NCI-H1105 (cell line): ENCODE measurements at regions not wholly inside any gene's neighbourhood (a gene's known extent, or its start where the extent isn't known, plus 50 kb on each side); places are given as distances from the start of the nearest gene placed in this dataset.
"Not testable (repeated sequence)": the region's sequence is repeated elsewhere in the genome, so short reads cannot be mapped to it uniquely, and the experiment has no call there.

Experiments
- DNase-seq: peaks from one replicate; lab custom pipeline; 2025; lab: John Stamatoyannopoulos, UW

- no peak for DNase-seq
Measured at GRCh38 chr10:63003816-63004453, 129.2 kb upstream of the NRBF2 start.

GRCh38 chr10:62996925-62997324 is 136.2 kb upstream of the NRBF2 start:
- DNase-seq = no peak

- no peak for DNase-seq
Measured at GRCh38 chr10:62996516-62996915, 136.6 kb upstream of the NRBF2 start.

- no peak for DNase-seq
Measured at GRCh38 chr10:62993121-62993520, 140.0 kb upstream of the NRBF2 start.

GRCh38 chr10:62992145-62992721 is 140.9 kb upstream of the NRBF2 start:
- no peak for DNase-seq

- no peak for DNase-seq
Measured at GRCh38 chr10:62990126-62990525, 143.0 kb upstream of the NRBF2 start.

GRCh38 chr10:62985807-62986600 is 147.1 kb upstream of the NRBF2 start:
- no peak for DNase-seq

- DNase-seq = no peak
Measured at GRCh38 chr10:62981096-62981495, 152.0 kb upstream of the NRBF2 start.

GRCh38 chr10:62980687-62981086 is 152.4 kb upstream of the NRBF2 start:
- no peak for DNase-seq

- no peak for DNase-seq
Measured at GRCh38 chr10:62979921-62980320, 153.2 kb upstream of the NRBF2 start.

- DNase-seq = no peak
Measured at GRCh38 chr10:62978482-62978881, 154.6 kb upstream of the NRBF2 start.

- not testable (repeated sequence) for DNase-seq
Measured at GRCh38 chr10:62974795-62975194, 158.3 kb upstream of the NRBF2 start.

GRCh38 chr10:62972103-62972502 is 155.9 kb upstream of the EGR2 start:
- no peak for DNase-seq

- no peak for DNase-seq
Measured at GRCh38 chr10:62964026-62964425, 147.9 kb upstream of the EGR2 start.

GRCh38 chr10:62961951-62962523 is 145.9 kb upstream of the EGR2 start:
- DNase-seq = no peak

GRCh38 chr10:62960416-62960815 is 144.2 kb upstream of the EGR2 start:
- DNase-seq = no peak

- no peak for DNase-seq
Measured at GRCh38 chr10:62959553-62959952, 143.4 kb upstream of the EGR2 start.

- DNase-seq = no peak
Measured at GRCh38 chr10:62958980-62959379, 142.8 kb upstream of the EGR2 start.

- DNase-seq = peak; percentile 3
Measured at GRCh38 chr10:62946278-62946677, 130.1 kb upstream of the EGR2 start.

- no peak for DNase-seq
Measured at GRCh38 chr10:62939698-62940097, 123.5 kb upstream of the EGR2 start.

GRCh38 chr10:62938672-62939071 is 122.5 kb upstream of the EGR2 start:
- DNase-seq = no peak

- DNase-seq = no peak
Measured at GRCh38 chr10:62937674-62938073, 121.5 kb upstream of the EGR2 start.

GRCh38 chr10:62935022-62935421 is 118.9 kb upstream of the EGR2 start:
- no peak for DNase-seq
